Retinal pigment epithelial cell (primary cell): ENCODE measurements at regions not wholly inside any gene's neighbourhood (a gene's known extent, or its start where the extent isn't known, plus 50 kb on each side); places are given as distances from the start of the nearest gene placed in this dataset.

Experiments used
- DNase-seq: peaks from one replicate; pipeline ENCODE4 v3.0.0-alpha.2; 2010; ENCODE audit warnings: low read depth
- H3K4me3 ChIP-seq: 2 replicates; pipeline ENCODE4 v1.5.1; 2011; ENCODE audit warnings: mild to moderate bottlenecking, low read length, control low read depth, moderate library complexity
- TF ChIP-seq, protein P1 (sequence below): conservative IDR thresholded peaks from 2 replicates; pipeline ENCODE4 v1.5.1; 2011; ENCODE audit warnings: low read depth, low read length, control low read depth, inconsistent platforms

DNA sequence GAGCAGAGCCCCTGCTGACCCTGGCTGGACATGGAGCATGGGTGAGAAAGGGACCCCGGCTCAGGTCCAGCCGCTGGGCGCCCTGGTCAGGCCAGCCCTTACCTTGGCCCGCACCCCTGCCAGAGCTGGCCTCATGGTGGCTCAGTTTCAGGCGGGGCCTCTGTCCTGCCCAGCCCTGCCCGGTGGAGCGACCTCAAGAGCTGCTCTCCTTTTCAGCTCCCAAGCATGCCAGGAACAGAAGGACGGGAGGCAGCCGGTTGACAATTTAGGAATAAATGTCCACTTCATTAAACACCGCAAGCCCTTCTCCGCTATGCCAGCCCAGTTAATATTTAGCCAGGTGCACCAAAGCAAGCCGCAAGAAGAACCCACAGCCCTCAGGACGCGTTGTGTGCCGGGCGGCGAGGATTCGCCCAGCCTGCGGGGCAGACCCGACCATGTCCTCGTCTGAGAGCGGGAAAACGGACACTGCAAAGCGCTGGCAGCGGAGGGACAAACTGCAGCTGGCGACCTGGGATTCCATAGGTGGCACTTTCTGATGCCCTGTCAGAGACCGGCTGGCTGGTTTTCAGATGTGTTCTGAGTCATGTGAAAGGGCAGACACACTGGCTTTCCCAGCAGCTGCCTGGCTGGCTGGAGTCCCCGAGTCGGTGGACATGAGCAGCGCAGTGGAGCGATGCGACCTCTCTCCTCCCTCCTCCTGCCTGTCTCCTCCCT lies 221.9 kb downstream of the TTLL2 start:
- TF ChIP-seq, protein P1, sequence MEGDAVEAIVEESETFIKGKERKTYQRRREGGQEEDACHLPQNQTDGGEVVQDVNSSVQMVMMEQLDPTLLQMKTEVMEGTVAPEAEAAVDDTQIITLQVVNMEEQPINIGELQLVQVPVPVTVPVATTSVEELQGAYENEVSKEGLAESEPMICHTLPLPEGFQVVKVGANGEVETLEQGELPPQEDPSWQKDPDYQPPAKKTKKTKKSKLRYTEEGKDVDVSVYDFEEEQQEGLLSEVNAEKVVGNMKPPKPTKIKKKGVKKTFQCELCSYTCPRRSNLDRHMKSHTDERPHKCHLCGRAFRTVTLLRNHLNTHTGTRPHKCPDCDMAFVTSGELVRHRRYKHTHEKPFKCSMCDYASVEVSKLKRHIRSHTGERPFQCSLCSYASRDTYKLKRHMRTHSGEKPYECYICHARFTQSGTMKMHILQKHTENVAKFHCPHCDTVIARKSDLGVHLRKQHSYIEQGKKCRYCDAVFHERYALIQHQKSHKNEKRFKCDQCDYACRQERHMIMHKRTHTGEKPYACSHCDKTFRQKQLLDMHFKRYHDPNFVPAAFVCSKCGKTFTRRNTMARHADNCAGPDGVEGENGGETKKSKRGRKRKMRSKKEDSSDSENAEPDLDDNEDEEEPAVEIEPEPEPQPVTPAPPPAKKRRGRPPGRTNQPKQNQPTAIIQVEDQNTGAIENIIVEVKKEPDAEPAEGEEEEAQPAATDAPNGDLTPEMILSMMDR = no peak
- no peak for DNase-seq
- H3K4me3 ChIP-seq = no peak overlapping the region

- DNase-seq = no peak
- TF ChIP-seq, protein P1 = no peak
- H3K4me3 ChIP-seq = no peak overlapping the region
Observed at GRCh38 chr6:167547328-167547692, 222.4 kb downstream of the TTLL2 start.

- DNase-seq = no peak
- TF ChIP-seq, protein P1 = no peak
- H3K4me3 ChIP-seq = no peak overlapping the region
Observed at GRCh38 chr6:167547751-167548150, 222.9 kb downstream of the TTLL2 start.

GRCh38 chr6:167548451-167548850 lies 223.6 kb downstream of the TTLL2 start:
- TF ChIP-seq, protein P1 = no peak
- DNase-seq = no peak
- H3K4me3 ChIP-seq = no peak overlapping the region

- TF ChIP-seq, protein P1 = no peak
- no peak for DNase-seq
- no peak overlapping the region for H3K4me3 ChIP-seq
Observed at GRCh38 chr6:167549213-167549612, 224.3 kb downstream of the TTLL2 start.

- TF ChIP-seq, protein P1 = no peak
- no peak for DNase-seq
- no peak overlapping the region for H3K4me3 ChIP-seq
Observed at GRCh38 chr6:167550941-167551627, 226.2 kb downstream of the TTLL2 start.
